ENCODE measurements at regions not wholly inside any gene's neighbourhood (a gene's known extent, or its start where the extent isn't known, plus 50 kb on each side); places are given as distances from the start of the nearest gene placed in this dataset.
"Not testable (repeated sequence)": the region's sequence is repeated elsewhere in the genome, so short reads cannot be mapped to it uniquely, and the experiment has no call there.

DNA sequence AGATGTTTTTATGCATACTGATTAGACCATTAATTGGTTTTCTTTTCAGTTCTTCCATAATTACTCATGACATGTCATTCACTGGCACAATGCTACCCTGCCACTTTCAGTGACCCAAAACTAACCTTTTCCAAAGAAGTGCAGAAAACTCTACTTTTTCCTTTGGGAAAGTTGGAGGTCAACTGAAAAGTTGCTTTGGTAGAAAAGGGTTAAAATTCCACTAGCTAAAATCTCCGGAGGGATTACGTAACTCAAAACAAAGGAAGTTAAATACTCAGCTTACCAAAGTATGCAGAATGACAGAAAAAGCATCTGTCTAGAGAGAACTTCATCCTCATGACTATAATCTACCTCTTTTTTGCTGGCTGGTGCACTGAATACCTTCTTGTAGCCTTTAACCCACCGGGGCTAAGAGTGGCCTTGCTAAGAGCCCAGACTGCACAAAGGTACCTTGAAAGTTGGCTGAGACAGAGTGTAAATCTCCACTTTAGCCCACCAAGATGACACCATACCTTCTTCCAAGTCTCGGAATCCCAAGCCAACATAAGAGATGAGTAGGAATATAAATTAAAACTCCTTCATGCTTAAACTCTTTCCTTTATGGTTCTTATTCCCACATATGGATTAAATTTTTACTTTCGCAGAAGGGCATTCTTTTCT is 1099.5 kb upstream of the INTU start:
- DNase-seq: no peak
- no peaks in the 10 kb centered on the region for H3K27me3 Mint-ChIP-seq
- no peak overlapping the region for H3K4me3 Mint-ChIP-seq
- no peaks in the 10 kb centered on the region for H3K4me1 Mint-ChIP-seq (ENCODE audit: low read depth)
- TF ChIP-seq, protein P1, sequence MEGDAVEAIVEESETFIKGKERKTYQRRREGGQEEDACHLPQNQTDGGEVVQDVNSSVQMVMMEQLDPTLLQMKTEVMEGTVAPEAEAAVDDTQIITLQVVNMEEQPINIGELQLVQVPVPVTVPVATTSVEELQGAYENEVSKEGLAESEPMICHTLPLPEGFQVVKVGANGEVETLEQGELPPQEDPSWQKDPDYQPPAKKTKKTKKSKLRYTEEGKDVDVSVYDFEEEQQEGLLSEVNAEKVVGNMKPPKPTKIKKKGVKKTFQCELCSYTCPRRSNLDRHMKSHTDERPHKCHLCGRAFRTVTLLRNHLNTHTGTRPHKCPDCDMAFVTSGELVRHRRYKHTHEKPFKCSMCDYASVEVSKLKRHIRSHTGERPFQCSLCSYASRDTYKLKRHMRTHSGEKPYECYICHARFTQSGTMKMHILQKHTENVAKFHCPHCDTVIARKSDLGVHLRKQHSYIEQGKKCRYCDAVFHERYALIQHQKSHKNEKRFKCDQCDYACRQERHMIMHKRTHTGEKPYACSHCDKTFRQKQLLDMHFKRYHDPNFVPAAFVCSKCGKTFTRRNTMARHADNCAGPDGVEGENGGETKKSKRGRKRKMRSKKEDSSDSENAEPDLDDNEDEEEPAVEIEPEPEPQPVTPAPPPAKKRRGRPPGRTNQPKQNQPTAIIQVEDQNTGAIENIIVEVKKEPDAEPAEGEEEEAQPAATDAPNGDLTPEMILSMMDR (IDR thresholded peaks at IDR 0.05): no peak
- ChIA-PET POLR2A (no interaction called here), CTCF (no interaction called here)
- H3K9me3 Mint-ChIP-seq: peaks cover 2% of the 10 kb centered on the region
- H3K27ac Mint-ChIP-seq: no peak overlapping the region
- no peaks in the 10 kb centered on the region for H3K36me3 Mint-ChIP-seq (ENCODE audit: low read depth)
- intact Hi-C loops (cut with micrococcal nuclease): no loop called here
- ATAC-seq: no peak

DNA sequence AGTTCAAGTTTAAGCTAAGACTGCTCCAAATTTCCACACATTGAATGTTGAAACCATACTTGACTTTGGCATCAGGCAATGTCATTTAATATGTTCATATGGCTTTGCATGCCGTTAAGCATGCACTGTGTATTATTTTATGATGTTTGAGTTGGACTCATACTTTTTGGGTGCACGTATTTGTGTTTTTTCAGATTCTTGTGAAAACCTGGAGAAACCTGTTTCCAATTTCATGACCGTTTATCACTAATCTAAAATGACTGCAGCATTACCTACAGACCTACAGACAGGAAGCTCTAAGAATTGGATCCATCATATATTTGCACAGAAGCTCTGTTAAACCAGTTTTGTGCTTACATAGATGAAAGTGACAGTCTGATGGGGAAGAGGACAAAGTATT is 1093.0 kb upstream of the INTU start:
- ATAC-seq (no peak), DNase-seq (no peak)
- H3K4me3 Mint-ChIP-seq: no peak overlapping the region
- no peak overlapping the region for H3K27ac Mint-ChIP-seq
- no peaks in the 10 kb centered on the region for H3K36me3 Mint-ChIP-seq (ENCODE audit: low read depth)
- peaks cover 2% of the 10 kb centered on the region for H3K9me3 Mint-ChIP-seq
- no peaks in the 10 kb centered on the region for H3K4me1 Mint-ChIP-seq (ENCODE audit: low read depth)
- POLR2A ChIA-PET: no interaction called here
- H3K27me3 Mint-ChIP-seq: no peaks in the 10 kb centered on the region
- TF ChIP-seq, protein P1 (IDR thresholded peaks at IDR 0.05): no peak
- CTCF ChIA-PET: no interaction called here
- intact Hi-C loops (cut with micrococcal nuclease): no loop called here

DNA sequence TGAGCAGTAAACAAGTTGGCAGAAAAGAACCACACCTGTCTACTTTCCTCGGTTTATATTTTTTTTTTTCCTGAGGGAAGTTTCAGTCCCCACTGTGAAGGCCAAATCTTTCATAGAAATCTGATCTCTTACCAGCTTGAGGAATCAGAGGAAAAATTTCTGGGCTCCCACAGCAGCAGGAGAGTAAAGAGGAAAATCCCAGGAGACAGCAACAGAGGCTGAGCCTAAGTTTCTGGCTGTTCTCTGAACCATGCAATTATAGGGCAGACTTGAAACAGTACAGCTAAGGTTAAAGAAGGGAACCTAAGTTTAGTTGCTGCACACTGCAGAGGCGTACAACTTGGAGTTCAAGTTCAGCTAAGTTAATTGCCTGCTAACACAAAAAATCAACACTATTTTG is 1090.9 kb upstream of the INTU start:
- intact Hi-C loops (cut with micrococcal nuclease): no loop called here

DNA sequence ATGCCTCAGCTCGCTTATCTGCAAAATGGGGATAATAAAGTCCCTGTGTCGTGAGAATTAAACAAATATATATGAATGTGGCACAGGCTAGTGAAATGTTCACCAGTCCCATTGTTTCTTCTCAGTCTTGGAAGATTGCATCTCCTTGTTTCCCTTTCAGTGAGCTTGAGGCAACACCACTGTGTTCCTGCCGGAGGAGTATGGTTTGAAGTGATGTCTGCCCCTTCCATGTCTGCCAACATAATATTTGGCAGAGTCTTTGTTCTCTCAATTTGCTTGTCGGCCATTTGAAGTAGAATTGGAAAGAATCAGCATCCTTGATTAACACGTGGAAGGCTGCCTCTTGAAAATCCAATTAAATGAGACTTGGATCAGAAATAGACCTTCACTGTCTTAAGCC is 1088.5 kb upstream of the INTU start:
- no peaks in the 10 kb centered on the region for H3K4me1 Mint-ChIP-seq (ENCODE audit: low read depth)
- ATAC-seq: no peak
- intact Hi-C loops (cut with micrococcal nuclease): no loop called here

More for the DNA sequence above, 1090.9 kb upstream of the INTU start:
- CTCF ChIA-PET: no interaction called here
- Mint-ChIP-seq H3K9me3 (peaks cover 2% of the 10 kb centered on the region), H3K27ac (no peak overlapping the region), H3K36me3 (ENCODE audit: low read depth) (no peaks in the 10 kb centered on the region), H3K27me3 (no peaks in the 10 kb centered on the region), H3K4me3 (no peak overlapping the region), H3K4me1 (ENCODE audit: low read depth) (no peaks in the 10 kb centered on the region)
- TF ChIP-seq, protein P1 (IDR thresholded peaks at IDR 0.05): no peak
- ATAC-seq: no peak
- POLR2A ChIA-PET: no interaction called here
- DNase-seq: no peak

DNA sequence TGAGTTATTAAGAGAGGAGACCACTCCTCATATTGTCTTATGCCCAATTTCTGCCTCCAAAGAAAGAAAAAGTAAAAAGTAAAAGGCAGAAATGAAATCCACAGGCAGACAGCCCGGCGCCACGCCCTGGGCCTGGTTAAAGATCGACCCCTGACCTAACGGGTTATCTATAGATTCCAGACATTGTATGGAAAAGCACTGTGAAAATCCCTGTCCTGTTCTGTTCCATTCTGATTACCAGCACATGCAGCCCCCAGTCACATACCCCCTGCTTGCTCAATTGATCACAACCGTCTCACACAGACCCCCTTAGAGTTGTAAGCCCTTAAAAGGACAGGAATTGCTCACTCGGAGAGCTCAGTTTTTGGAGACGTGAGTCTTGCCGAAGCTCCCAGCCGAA is 1086.6 kb upstream of the INTU start:
- H3K36me3 Mint-ChIP-seq (ENCODE audit: low read depth); H3K9me3 Mint-ChIP-seq; H3K4me3 Mint-ChIP-seq; POLR2A ChIA-PET; CTCF ChIA-PET; DNase-seq; ATAC-seq; H3K27me3 Mint-ChIP-seq; intact Hi-C loops (cut with micrococcal nuclease); H3K4me1 Mint-ChIP-seq (ENCODE audit: low read depth); H3K27ac Mint-ChIP-seq: not testable (repeated sequence)

More for the DNA sequence above, 1088.5 kb upstream of the INTU start:
- H3K4me3 Mint-ChIP-seq: no peak overlapping the region
- H3K27me3 Mint-ChIP-seq: no peaks in the 10 kb centered on the region
- TF ChIP-seq, protein P1 (IDR thresholded peaks at IDR 0.05): no peak
- H3K27ac Mint-ChIP-seq: no peak overlapping the region
- no peaks in the 10 kb centered on the region for H3K36me3 Mint-ChIP-seq (ENCODE audit: low read depth)
- ChIA-PET CTCF (interaction anchor here (1.2 kb wide), 1 partner anchor 8 kb away, joined by 4 read pairs; no protein-coding TSS in a partner anchor), POLR2A (no interaction called here)
- DNase-seq: no peak
- H3K9me3 Mint-ChIP-seq: no peaks in the 10 kb centered on the region
